Inflammatory macrophage treated with lipopolysaccharide for 4 hours (primary cell): ENCODE measurements at regions not wholly inside any gene's neighbourhood (a gene's known extent, or its start where the extent isn't known, plus 50 kb on each side); places are given as distances from the start of the nearest gene placed in this dataset.

ENCODE experiments used
- DNase-seq: peaks from one replicate; pipeline ENCODE4 v3.0.0-alpha.2; 2020

DNA sequence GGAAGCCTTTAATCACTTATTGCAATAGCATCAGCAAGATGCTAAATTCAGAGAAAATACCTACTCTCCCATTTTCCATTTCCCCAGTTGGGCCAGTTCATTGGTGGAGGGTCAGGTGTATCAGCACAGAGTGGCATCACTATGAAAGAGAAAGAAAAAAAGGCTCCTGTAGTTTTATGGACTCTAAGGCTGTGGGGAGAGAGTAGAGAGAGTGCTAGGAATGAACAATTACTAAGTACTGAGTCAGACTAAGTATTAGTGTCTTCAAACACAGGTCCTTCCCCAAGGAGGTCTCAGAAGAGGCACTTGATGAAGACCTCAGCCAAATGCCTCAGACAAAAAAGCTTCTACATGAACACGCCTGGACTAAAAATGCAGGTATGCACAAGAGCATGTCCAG is 1061.9 kb downstream of the FSTL5 start:
- DNase-seq = no peak

DNA sequence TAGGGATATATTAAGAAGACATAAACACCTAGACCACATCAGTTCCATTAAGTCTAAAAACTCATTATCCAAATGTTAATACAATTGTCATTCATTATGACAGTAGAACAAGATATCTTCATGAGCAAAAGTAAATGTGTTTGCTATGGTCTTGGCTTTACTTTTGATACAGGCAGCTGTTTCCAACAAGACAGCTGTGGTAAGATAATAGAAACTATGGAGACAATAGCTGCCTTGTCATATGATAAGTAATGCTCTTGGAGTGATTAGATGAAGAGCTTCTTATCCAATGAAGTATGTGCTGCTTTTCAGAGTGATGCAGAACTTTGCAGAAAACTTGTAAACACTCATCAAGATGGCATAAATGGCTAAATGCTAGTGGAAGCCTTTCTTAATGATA is 1066.0 kb downstream of the FSTL5 start:
- DNase-seq = no peak

GRCh38 chr4:161061046-161061445 is 1102.8 kb downstream of the FSTL5 start:
- no peak for DNase-seq
